Activated CD8-positive, alpha-beta memory T cell treated with anti-CD3 and anti-CD28 coated beads for 48 hours (primary cell): ENCODE measurements at regions not wholly inside any gene's neighbourhood (a gene's known extent, or its start where the extent isn't known, plus 50 kb on each side); places are given as distances from the start of the nearest gene placed in this dataset.

ENCODE experiments used
- DNase-seq, 3 experiments: peaks; one replicate each; pipeline ENCODE4 v3.0.0-alpha.2; 2020; ENCODE audit warnings: low read depth in 2 of 3, low spot score in 2 of 3

DNA sequence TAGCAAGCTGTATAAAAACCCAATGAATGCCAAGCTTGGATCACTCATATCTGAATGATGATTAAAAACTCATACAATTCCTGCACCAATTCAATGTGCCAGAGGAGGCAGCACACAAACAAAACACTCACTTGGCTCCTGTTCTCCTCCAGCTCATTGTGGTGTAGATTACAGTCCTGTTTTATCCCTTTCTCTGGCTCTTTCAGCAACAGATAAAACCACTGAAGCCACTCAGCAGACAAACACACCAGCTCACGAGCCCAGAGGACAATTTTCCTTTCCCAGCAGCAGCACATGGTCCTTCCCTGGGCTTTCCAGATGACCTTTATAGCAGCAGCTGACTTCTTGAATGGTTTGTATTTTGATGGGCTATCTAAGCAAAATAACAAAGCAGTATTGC, 107.3 kb upstream of the STARD3NL start:
- no peak for DNase-seq

DNA sequence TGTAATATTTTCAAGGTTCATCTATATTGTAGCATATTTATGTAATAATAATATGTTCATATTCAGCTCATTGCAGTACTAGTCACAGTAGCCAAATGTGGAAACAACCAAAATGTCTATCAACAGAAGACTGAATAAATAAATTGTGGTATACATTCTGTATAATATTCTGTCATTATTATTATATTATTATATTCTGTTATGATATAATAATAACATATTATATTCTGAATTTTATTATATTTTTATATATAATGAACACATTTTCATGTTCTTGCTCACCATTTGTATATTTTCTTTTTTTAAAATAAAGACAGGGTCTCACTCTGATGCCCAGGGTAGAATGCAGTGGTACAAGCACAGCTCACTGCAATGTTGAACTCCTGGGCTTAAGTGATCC, 91.2 kb upstream of the STARD3NL start:
- no peak for DNase-seq

- no peak for DNase-seq
Observed at GRCh38 chr7:38102507-38102906, 75.5 kb upstream of the STARD3NL start.

GRCh38 chr7:38105874-38106483, 72.1 kb upstream of the STARD3NL start:
- DNase-seq = no peak

DNA sequence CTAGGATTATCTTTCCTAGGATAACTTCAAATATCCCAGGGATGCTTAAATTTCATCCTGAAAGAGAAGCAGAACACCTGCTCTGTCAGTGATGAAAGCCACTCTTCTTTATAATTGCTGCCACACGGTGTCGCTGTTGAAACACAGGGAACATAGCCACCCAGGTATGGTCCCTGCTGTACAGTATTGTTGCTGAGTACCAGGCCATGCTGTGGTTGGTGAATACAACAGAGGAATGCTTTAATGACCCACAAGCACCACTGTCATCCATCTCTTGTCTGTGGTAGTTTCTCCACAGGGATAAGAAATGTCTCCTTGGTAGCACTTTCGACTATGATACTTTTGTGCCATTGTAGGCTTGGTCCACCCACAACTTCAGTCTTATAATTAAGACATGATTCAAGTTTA, 70.6 kb upstream of the STARD3NL start:
- DNase-seq = peak in 2 of 3 experiments; percentile 22 to 33

GRCh38 chr7:38112075-38112474, 66.0 kb upstream of the STARD3NL start:
- no peak for DNase-seq

DNA sequence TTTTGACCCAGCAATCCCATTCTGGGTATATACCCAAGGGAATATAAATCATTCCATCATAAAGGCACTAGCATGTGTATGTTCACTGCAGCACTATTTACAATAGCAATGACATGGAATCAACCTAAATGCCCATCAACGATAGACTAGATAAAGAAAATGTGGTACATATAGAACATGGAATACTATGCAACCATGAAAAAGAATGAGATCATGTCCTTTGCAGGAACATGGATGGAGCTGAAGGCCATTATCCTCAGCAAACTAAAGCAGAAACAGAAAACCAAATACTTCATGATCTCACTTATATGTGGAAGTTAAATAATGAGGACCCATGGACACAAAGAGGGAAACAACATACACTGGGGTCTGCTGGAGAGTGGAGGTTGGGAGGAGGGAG, 58.0 kb upstream of the STARD3NL start:
- DNase-seq = no peak

DNA sequence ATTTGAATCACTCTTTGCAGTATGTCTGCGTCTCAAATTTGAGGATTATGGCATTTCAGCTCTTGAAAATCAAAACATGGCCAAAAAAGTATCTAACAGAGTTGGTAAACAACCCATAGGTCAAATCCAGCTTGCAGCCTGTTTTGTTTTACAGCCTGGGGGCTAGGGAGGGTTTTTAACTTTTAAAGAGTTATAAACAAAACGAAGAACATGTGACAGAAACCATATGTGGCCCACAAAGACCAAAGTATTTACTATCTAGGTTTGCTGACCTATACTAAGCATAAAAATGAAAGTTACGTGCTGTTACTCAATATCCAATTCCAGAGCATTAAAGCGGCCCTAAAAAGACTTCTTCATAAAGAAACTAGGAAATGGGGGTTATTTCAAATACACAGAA, 55.5 kb upstream of the STARD3NL start:
- DNase-seq = no peak

DNA sequence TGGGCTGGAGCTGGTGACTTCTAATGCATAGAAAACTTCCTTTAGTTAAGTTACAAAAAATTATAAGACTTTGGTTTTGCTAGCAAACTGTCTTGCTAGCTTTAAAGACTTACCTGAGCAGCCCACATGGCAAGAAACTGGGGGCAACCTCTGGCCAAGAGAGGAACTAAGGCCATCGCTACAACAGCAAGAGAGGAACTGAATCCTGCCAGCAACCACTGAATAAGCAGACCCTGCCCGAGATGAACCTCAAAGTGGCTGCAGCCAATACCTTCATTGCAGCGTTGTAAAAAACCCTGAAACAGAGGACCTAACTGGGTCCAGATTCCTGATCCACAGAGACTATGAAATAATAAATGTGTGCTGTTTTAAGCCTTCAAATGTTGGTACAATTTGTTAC, 54.6 kb upstream of the STARD3NL start:
- no peak for DNase-seq

GRCh38 chr7:38127216-38128207, 50.5 kb upstream of the STARD3NL start:
- DNase-seq = no peak
